ENCODE measurements at regions not wholly inside any gene's neighbourhood (a gene's known extent, or its start where the extent isn't known, plus 50 kb on each side); places are given as distances from the start of the nearest gene placed in this dataset.
A peak's percentile ranks its signal among the peaks of the same experiment; 100 is the strongest.

DNA sequence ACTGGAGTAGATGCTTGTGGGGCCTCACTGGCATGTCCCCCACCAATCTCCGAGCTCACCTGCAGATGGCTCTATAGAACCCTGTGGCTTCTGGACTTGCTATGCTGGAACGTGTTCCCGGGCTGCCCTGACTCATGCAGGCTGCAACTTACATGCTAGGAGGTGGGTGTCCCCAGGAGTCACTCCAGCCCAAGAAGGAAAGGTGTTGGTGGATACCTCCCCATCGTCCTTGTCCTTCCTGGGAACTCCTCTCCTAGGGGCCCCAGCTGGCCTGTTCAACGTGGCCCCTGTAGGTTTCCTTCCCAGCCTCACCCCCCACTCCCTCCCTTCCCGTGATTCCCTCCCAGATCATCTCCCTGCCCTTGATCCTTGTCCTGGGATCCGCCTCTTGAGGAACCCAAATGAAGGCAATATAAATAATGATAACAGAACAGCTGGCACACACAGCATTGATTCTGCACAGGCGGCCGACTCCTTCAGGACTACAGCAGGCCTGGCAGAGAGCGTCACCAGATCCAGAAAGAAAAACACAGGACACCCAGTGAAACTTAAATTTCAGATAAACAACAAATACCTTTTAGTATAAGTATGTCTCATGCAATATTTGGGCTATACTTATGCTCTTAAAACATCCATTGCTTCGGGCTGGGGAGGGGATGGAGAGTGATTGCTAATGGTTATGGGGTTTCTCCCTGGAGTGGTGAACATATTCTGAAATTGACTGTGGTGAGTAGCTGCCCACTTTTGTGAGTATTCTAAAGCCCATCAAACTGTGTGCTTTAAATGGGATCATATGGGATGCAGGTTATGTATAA is 221.1 kb upstream of the GSE1 start (continued):
- TF ChIP-seq RCOR1 (IDR thresholded peaks at IDR 0.05; ENCODE audit: insufficient replicate concordance, low read length) = no peak

DNA sequence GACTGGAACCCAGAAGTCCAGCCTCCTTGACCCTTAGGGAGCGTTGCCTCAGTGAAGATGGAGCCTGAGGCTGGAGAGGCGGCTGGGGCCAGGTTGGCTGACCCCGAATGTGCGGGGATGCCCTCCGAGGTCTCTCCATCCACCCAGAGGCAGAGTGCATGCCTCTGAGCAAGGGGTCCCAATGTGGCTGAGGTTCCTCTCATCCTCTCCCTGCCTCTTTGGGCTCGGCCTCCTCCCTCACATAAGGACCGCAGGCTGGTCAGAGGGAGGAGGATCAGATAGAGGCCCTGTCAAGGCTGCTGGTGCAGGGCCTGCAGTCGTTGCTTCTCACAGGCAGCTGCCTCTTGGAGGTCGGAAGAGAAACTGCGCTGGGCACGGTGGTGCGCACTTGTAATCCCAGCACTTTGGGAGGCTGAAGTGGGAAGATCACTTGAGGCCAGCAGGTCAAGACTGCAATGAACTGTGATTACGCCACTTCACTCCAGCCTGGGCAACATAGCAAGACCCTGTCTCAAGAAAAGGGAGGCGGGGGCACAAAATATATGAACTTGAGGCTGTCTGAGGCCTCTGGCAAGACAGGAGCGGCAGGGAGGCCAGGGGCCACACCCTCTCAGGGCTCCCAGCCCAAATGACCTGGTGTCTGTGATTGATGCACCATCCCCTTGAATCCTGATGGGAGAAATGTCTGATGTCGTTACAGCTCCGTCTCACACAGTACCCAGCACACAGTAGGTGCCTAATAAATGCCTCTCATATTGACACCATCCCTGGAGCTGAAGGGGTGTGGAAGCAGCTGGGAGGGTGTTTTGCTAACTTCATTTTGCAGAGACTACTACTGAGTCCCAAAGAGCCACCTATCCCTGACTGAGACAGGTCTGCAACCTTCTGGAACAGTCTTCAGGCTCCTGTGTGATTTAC is 220.1 kb upstream of the GSE1 start:
- Histone ChIP-seq H3K36me3 (ENCODE audit: control insufficient read depth, insufficient read depth, low read length) (no peaks in the 10 kb centered on the region), H3K9me3 (ENCODE audit: control insufficient read depth, insufficient read depth, low read length) (no peaks in the 10 kb centered on the region), H3K27me3 (ENCODE audit: control insufficient read depth, insufficient read depth, low read length) (no peaks in the 10 kb centered on the region), H3K79me1 (ENCODE audit: low read depth in 1 of 2, low read length in 2 of 2) (peaks cover 29 to 66% of the 10 kb centered on the region in 2 experiments; a peak in 3 of 4 replicates), H4K5ac (ENCODE audit: low read depth, low read length) (no peak overlapping the region), H3K4me3 (ENCODE audit: insufficient read depth, low read depth, low read length) (no peak overlapping the region), H3K4ac (ENCODE audit: low read depth, low read length) (peak overlapping the region; percentile 41), H3K56ac (ENCODE audit: extremely low read depth, insufficient read depth, low read length) (no peak overlapping the region), H2BK15ac (ENCODE audit: low read depth, low read length) (peak overlapping the region; percentile 23; the same call in 1 of the 3 replicates), H4K20me1 (ENCODE audit: insufficient read depth, low read length) (peaks cover 26% of the 10 kb centered on the region), H3K4me1 (ENCODE audit: control insufficient read depth, insufficient read depth, low read length) (peaks cover 38% of the 10 kb centered on the region), H2AFZ (replicated peaks; ENCODE audit: low read length, poor library complexity) (no peak overlapping the region), H2AK9ac (replicated peaks; ENCODE audit: low read depth, low read length, poor library complexity) (peak overlapping the region; percentile 68), H2AK5ac (ENCODE audit: low read depth, low read length) (peak overlapping the region; percentile 77), H3K27ac (ENCODE audit: insufficient read depth, low read length) (no peak overlapping the region), H2BK5ac (ENCODE audit: low read depth, low read length, poor library complexity, severe bottlenecking) (no peak overlapping the region), H2BK120ac (ENCODE audit: low read depth, low read length) (no peak overlapping the region; the same call in 1 of the 2 replicates), H3K23ac (ENCODE audit: low read depth, low read length) (no peak overlapping the region), H3K18ac (ENCODE audit: low read depth, low read length) (no peak overlapping the region; the same call in 1 of the 2 replicates), H3K9ac (ENCODE audit: low read depth, low read length) (no peak overlapping the region), H4K91ac (ENCODE audit: insufficient read depth, low read depth, low read length) (peak overlapping the region; percentile 46), H3K14ac (replicated peaks; ENCODE audit: low read depth, low read length) (no peak overlapping the region), H4K8ac (ENCODE audit: low read depth in 2 of 2, low read length in 2 of 2) (no peak overlapping the region), H3K4me2 (ENCODE audit: low read depth, low read length) (no peak overlapping the region), H3K9me1 (ENCODE audit: insufficient read depth, low read length) (peaks cover 21% of the 10 kb centered on the region; the same call in 1 of the 2 replicates), H2BK20ac (ENCODE audit: low read depth, low read length) (peak overlapping the region; percentile 3; the same call in 1 of the 2 replicates)
- in situ Hi-C loops (cut with MboI; ENCODE audit: low sequenced_read_pairs) = no loop called here
- POLR2A ChIA-PET (ENCODE audit: unreplicated experiment) = no interaction called here
- dilution Hi-C loops (cut with HindIII; ENCODE audit: low sequenced_read_pairs, unreplicated experiment) = no loop called here
- no peak for DNase-seq
- intact Hi-C loops (cut with micrococcal nuclease) = loop anchor here (10.0 kb wide), 1 partner anchor 162 kb away; no protein-coding TSS in a partner anchor
- CTCF ChIA-PET = no interaction called here
- BruUV-seq (replicated peaks) = no TSS peak
- ATAC-seq (ENCODE audit: low read depth) = no peak
- 92% methylated on average over 4 of the region's 17 CpGs; no CpG with 5 or more reads in 1 of the 2 experiments for WGBS, 2 experiments (ENCODE audit: extremely low coverage in 2 of 2, insufficient read length in 1 of 2)
- TF ChIP-seq FOS (IDR thresholded peaks at IDR 0.05; ENCODE audit: low read depth, low read length) (no peak), USF2 (IDR thresholded peaks at IDR 0.05; ENCODE audit: low read depth, low read length) (no peak), MAFK (IDR thresholded peaks at IDR 0.05; ENCODE audit: low read depth, low read length) (no peak), RCOR1 (IDR thresholded peaks at IDR 0.05; ENCODE audit: insufficient replicate concordance, low read length) (no peak), SMC3 (IDR thresholded peaks at IDR 0.05; ENCODE audit: low read depth, low read length) (no peak), BHLHE40 (IDR thresholded peaks at IDR 0.05; ENCODE audit: low read depth, low read length) (no peak), POLR2A (IDR thresholded peaks at IDR 0.05; ENCODE audit: low read depth, low read length) (no peak), RAD21 (IDR thresholded peaks at IDR 0.05; ENCODE audit: low read length) (no peak), MAZ (IDR thresholded peaks at IDR 0.05; ENCODE audit: borderline replicate concordance, low read depth, low read length) (no peak), NFE2L2 (IDR thresholded peaks at IDR 0.05; ENCODE audit: low read depth, low read length) (no peak), MXI1 (IDR thresholded peaks at IDR 0.05; ENCODE audit: borderline replicate concordance, low read depth, low read length) (no peak)
- TF ChIP-seq, protein P1, sequence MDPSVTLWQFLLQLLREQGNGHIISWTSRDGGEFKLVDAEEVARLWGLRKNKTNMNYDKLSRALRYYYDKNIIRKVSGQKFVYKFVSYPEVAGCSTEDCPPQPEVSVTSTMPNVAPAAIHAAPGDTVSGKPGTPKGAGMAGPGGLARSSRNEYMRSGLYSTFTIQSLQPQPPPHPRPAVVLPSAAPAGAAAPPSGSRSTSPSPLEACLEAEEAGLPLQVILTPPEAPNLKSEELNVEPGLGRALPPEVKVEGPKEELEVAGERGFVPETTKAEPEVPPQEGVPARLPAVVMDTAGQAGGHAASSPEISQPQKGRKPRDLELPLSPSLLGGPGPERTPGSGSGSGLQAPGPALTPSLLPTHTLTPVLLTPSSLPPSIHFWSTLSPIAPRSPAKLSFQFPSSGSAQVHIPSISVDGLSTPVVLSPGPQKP (IDR thresholded peaks at IDR 0.05; ENCODE audit: borderline replicate concordance, low read depth, low read length) = no peak

Data from IMR-90 (cell line).